GM23338 (cell line): ENCODE measurements at regions not wholly inside any gene's neighbourhood (a gene's known extent, or its start where the extent isn't known, plus 50 kb on each side); places are given as distances from the start of the nearest gene placed in this dataset.

Experiments used
- ATAC-seq: fragments of 200-7000 bp; cut with Tn5 transposase; 3 replicates; pipeline ENCODE4 v1.9.1; 2020
- DNase-seq: peaks from one replicate; pipeline ENCODE4 v3.0.0-alpha.2; 2015; ENCODE audit warnings: low spot score
- H2AFZ ChIP-seq: fragments of 200-600 bp; sonication (generic); 2 replicates; pipeline ENCODE4 v1.8.0; 2016; ENCODE audit warnings: antibody characterized with exemption, mild to moderate bottlenecking, moderate library complexity
- H3F3A ChIP-seq: fragments of 200-600 bp; sonication (generic); replicated peaks from 2 replicates; pipeline ENCODE4 v1.8.0; 2017; ENCODE audit warnings: antibody characterized with exemption, mixed run types, low read depth
- H3K27ac ChIP-seq: fragments of 200-600 bp; sonication (generic); 2 replicates; pipeline ENCODE4 v1.6.1; 2016; ENCODE audit warnings: low read depth
- H3K27me3 ChIP-seq: fragments of 200-600 bp; sonication (generic); 2 replicates; pipeline ENCODE4 v1.8.0; 2016; ENCODE audit warnings: mild to moderate bottlenecking, mixed run types, moderate library complexity; ENCODE audit not compliant: insufficient read depth
- H3K36me3 ChIP-seq: fragments of 200-600 bp; sonication (generic); 2 replicates; pipeline ENCODE4 v1.8.0; 2016; ENCODE audit warnings: mild to moderate bottlenecking; ENCODE audit not compliant: insufficient read depth
- H3K4me1 ChIP-seq: fragments of 200-600 bp; sonication (generic); 2 replicates; pipeline ENCODE4 v1.8.0; 2016; ENCODE audit warnings: mild to moderate bottlenecking, moderate library complexity; ENCODE audit not compliant: insufficient read depth
- H3K4me2 ChIP-seq: fragments of 200-600 bp; sonication (generic); 2 replicates; pipeline ENCODE4 v1.7.1; 2017; ENCODE audit warnings: mixed run types
- H3K4me3 ChIP-seq: fragments of 200-600 bp; sonication (generic); 2 replicates; pipeline ENCODE4 v1.6.1; 2016; ENCODE audit warnings: mixed run types
- H3K79me2 ChIP-seq: fragments of 200-600 bp; sonication (generic); replicated peaks from 2 replicates; pipeline ENCODE4 v1.8.0; 2017; ENCODE audit warnings: mild to moderate bottlenecking; ENCODE audit not compliant: insufficient read depth
- H3K9me2 ChIP-seq: fragments of 200-600 bp; sonication (generic); 2 replicates; pipeline ENCODE4 v1.8.0; 2017; ENCODE audit not compliant: insufficient read depth
- H4K20me1 ChIP-seq: fragments of 200-600 bp; sonication (generic); replicated peaks from 2 replicates; pipeline ENCODE4 v1.8.0; 2017; ENCODE audit warnings: mild to moderate bottlenecking; ENCODE audit not compliant: insufficient read depth
- H3K27ac Mint-ChIP-seq: 2 replicates; pipeline ENCODE4 v1.8.0; 2020; ENCODE audit warnings: inconsistent platforms, mild to moderate bottlenecking, moderate library complexity, mixed read lengths
- H3K27me3 Mint-ChIP-seq: 3 replicates; pipeline ENCODE4 v1.8.0; 2022; ENCODE audit warnings: low read depth, mild to moderate bottlenecking, moderate library complexity, mixed read lengths, inconsistent platforms; ENCODE audit not compliant: insufficient read depth, poor library complexity
- H3K36me3 Mint-ChIP-seq: 3 replicates; pipeline ENCODE4 v1.8.0; 2021; ENCODE audit warnings: low read depth, mild to moderate bottlenecking, inconsistent platforms, moderate library complexity, mixed read lengths
- H3K4me1 Mint-ChIP-seq: 3 replicates; pipeline ENCODE4 v1.8.0; 2020; ENCODE audit warnings: mild to moderate bottlenecking, inconsistent platforms, mixed read lengths
- H3K4me3 Mint-ChIP-seq: 3 replicates; pipeline ENCODE4 v1.8.0; 2021; ENCODE audit warnings: moderate library complexity, mild to moderate bottlenecking, inconsistent platforms, mixed read lengths
- H3K9me3 Mint-ChIP-seq: 3 replicates; pipeline ENCODE4 v1.8.0; 2020; ENCODE audit warnings: moderate library complexity, mild to moderate bottlenecking, inconsistent platforms, mixed read lengths
- CREB1 ChIP-seq: fragments of 250-450 bp; sonication (Bioruptor Pico); IDR thresholded peaks from 2 replicates; pipeline ENCODE4 v1.5.0; 2020; ENCODE audit warnings: low read depth, mild to moderate bottlenecking, moderate library complexity
- ETS1 ChIP-seq: IDR thresholded peaks from 2 replicates; pipeline ENCODE4 v1.6.1; 2016; ENCODE audit warnings: antibody characterized with exemption
- EZH2 ChIP-seq: fragments of 200-600 bp; sonication (generic); IDR thresholded peaks from one replicate; pipeline ENCODE4 v1.8.0; 2017; ENCODE audit warnings: antibody characterized with exemption, mild to moderate bottlenecking, low read depth; ENCODE audit not compliant: unreplicated experiment
- EZH2phosphoT487 ChIP-seq: fragments of 200-600 bp; sonication (generic); IDR thresholded peaks from one replicate; pipeline ENCODE4 v1.8.1; 2018; ENCODE audit warnings: antibody characterized with exemption; ENCODE audit not compliant: unreplicated experiment
- JUNB ChIP-seq: IDR thresholded peaks from one replicate; pipeline ENCODE4 v1.6.1; 2016; ENCODE audit warnings: antibody characterized with exemption; ENCODE audit not compliant: unreplicated experiment
- NANOG ChIP-seq: IDR thresholded peaks from 2 replicates; pipeline ENCODE4 v1.6.1; 2016; ENCODE audit warnings: antibody characterized with exemption, borderline replicate concordance
- REST ChIP-seq: IDR thresholded peaks from one replicate; pipeline ENCODE4 v1.6.1; 2018; ENCODE audit warnings: antibody characterized with exemption; ENCODE audit not compliant: unreplicated experiment
- ZNF331 ChIP-seq: fragments of 250-450 bp; sonication (Bioruptor Pico); IDR thresholded peaks from 2 replicates; pipeline ENCODE4 v1.5.0; 2020; ENCODE audit warnings: low read depth, mild to moderate bottlenecking, moderate library complexity
- ZNF462 ChIP-seq: fragments of 250-450 bp; sonication (Bioruptor Pico); IDR thresholded peaks from 2 replicates; pipeline ENCODE4 v1.5.0; 2020; ENCODE audit warnings: mild to moderate bottlenecking, moderate library complexity
- TF ChIP-seq, protein P1 (sequence below), 2 experiments: fragments of 200-600 bp in 1 of 2; sonication (generic) in 1 of 2; conservative IDR thresholded peaks; 2 replicates each; pipeline versions ENCODE4 v1.5.1 to v1.6.1; 2016 to 2017; ENCODE audit warnings: antibody characterized with exemption in 2 of 2, low read depth in 2 of 2, mild to moderate bottlenecking in 2 of 2, moderate library complexity in 1 of 2

DNA sequence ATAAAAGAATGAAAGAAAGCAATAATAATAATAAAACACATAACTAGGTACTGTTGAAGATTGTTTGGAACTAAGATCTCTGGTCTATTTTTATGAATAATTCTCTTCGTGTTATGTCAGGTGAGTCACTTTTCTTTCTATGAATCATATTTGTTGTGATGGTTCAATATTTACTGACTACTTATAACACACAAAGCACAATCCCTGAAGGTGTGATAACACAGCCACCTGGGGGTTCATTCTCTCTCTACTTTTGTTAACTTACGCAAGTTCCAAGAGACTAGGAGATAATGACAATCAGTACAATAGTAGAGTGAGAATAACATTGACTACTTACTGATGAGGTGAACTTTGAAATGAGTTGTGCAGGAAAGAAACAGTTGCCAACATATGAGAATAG lies 149.9 kb downstream of the IBTK start:
- Histone ChIP-seq H3K9me2 (no peaks in the 10 kb centered on the region), H3K27me3 (no peaks in the 10 kb centered on the region), H3F3A (no peaks in the 10 kb centered on the region), H3K4me2 (no peak overlapping the region), H3K79me2 (no peaks in the 10 kb centered on the region), H3K4me1 (no peaks in the 10 kb centered on the region), H4K20me1 (no peaks in the 10 kb centered on the region), H3K27ac (no peak overlapping the region), H2AFZ (no peak overlapping the region), H3K36me3 (no peaks in the 10 kb centered on the region), H3K4me3 (no peak overlapping the region)
- peaks cover 5% of the 10 kb centered on the region; the same call in 1 of the 3 replicates for H3K4me1 Mint-ChIP-seq
- H3K9me3 Mint-ChIP-seq = peaks cover 16% of the 10 kb centered on the region; the same call in 2 of the 3 replicates
- H3K27me3 Mint-ChIP-seq = no peaks in the 10 kb centered on the region
- no peak overlapping the region for H3K4me3 Mint-ChIP-seq
- ATAC-seq (no peak), DNase-seq (no peak)
- no peak overlapping the region for H3K27ac Mint-ChIP-seq
- TF ChIP-seq ZNF462 = no peak
- TF ChIP-seq ZNF331 (CRISPR knock-in tag) = no peak
- no peak for TF ChIP-seq NANOG
- no peak for TF ChIP-seq JUNB
- TF ChIP-seq EZH2 = no peak
- TF ChIP-seq EZH2phosphoT487 = no peak
- TF ChIP-seq ETS1 = no peak
- TF ChIP-seq CREB1 (CRISPR knock-in tag) = no peak
- TF ChIP-seq, protein P1, sequence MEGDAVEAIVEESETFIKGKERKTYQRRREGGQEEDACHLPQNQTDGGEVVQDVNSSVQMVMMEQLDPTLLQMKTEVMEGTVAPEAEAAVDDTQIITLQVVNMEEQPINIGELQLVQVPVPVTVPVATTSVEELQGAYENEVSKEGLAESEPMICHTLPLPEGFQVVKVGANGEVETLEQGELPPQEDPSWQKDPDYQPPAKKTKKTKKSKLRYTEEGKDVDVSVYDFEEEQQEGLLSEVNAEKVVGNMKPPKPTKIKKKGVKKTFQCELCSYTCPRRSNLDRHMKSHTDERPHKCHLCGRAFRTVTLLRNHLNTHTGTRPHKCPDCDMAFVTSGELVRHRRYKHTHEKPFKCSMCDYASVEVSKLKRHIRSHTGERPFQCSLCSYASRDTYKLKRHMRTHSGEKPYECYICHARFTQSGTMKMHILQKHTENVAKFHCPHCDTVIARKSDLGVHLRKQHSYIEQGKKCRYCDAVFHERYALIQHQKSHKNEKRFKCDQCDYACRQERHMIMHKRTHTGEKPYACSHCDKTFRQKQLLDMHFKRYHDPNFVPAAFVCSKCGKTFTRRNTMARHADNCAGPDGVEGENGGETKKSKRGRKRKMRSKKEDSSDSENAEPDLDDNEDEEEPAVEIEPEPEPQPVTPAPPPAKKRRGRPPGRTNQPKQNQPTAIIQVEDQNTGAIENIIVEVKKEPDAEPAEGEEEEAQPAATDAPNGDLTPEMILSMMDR (conservative IDR thresholded peaks at IDR 0.05; ENCODE audit: low read depth in 2 of 2) = no peak
- no peak for TF ChIP-seq REST
- peaks cover 12% of the 10 kb centered on the region for H3K36me3 Mint-ChIP-seq
